LNCaP clone FGC (cell line): ENCODE measurements at regions not wholly inside any gene's neighbourhood (a gene's known extent, or its start where the extent isn't known, plus 50 kb on each side); places are given as distances from the start of the nearest gene placed in this dataset.

ENCODE experiments used
- DNase-seq: peaks from one replicate; pipeline ENCODE4 v3.0.0-alpha.2; 2011; ENCODE audit warnings: low read depth
- H3K4me3 ChIP-seq: 2 replicates; pipeline ENCODE4 v1.5.1; 2011; ENCODE audit warnings: mild to moderate bottlenecking, low read depth, low read length, control low read depth
- CTCF ChIP-seq: IDR thresholded peaks from 2 replicates; pipeline ENCODE4 v1.5.1; 2012; ENCODE audit warnings: mild to moderate bottlenecking; ENCODE audit not compliant: control insufficient read depth, insufficient read depth; ENCODE audit errors: extremely low read depth

- no peak overlapping the region for H3K4me3 ChIP-seq
- no peak for TF ChIP-seq CTCF
- DNase-seq = no peak
Measured at GRCh38 chr3:59456852-59457485, 407.1 kb upstream of the CFAP20DC start.

- H3K4me3 ChIP-seq = no peak overlapping the region
- TF ChIP-seq CTCF = no peak
- DNase-seq = no peak
Measured at GRCh38 chr3:59451800-59452746, 402.2 kb upstream of the CFAP20DC start.

- TF ChIP-seq CTCF = no peak
- no peak for DNase-seq
- no peak overlapping the region for H3K4me3 ChIP-seq
Measured at GRCh38 chr3:59450946-59451763, 401.3 kb upstream of the CFAP20DC start.

GRCh38 chr3:59450437-59450836, 400.6 kb upstream of the CFAP20DC start:
- no peak for DNase-seq
- no peak for TF ChIP-seq CTCF
- H3K4me3 ChIP-seq = no peak overlapping the region

GRCh38 chr3:59446775-59447465, 397.1 kb upstream of the CFAP20DC start:
- TF ChIP-seq CTCF = no peak
- DNase-seq = no peak
- H3K4me3 ChIP-seq = no peak overlapping the region

GRCh38 chr3:59444676-59445075, 394.9 kb upstream of the CFAP20DC start:
- TF ChIP-seq CTCF = no peak
- no peak for DNase-seq
- H3K4me3 ChIP-seq = no peak overlapping the region
